Cardiac fibroblast (primary cell): ENCODE measurements at regions not wholly inside any gene's neighbourhood (a gene's known extent, or its start where the extent isn't known, plus 50 kb on each side); places are given as distances from the start of the nearest gene placed in this dataset.

Experiments
- DNase-seq, 2 donors: peaks; one replicate each; pipeline versions ENCODE4 v3.0.0 to v3.0.0-alpha.2; 2010; ENCODE audit warnings: low read depth in 2 of 2
- H3K4me3 ChIP-seq, 2 donors: replicated peaks in 1 of 2; 1 replicate in 1 of 2; 2 replicates in 1 of 2; pipeline ENCODE4 v1.5.1; 2011; ENCODE audit warnings: low read depth in 2 of 2, low read length in 2 of 2, mild to moderate bottlenecking in 2 of 2, moderate library complexity in 1 of 2
- TF ChIP-seq, protein P1 (sequence below): IDR thresholded peaks from one replicate; pipeline ENCODE4 v1.5.1; 2011; ENCODE audit warnings: low read depth, mild to moderate bottlenecking, low read length, inconsistent platforms

DNA sequence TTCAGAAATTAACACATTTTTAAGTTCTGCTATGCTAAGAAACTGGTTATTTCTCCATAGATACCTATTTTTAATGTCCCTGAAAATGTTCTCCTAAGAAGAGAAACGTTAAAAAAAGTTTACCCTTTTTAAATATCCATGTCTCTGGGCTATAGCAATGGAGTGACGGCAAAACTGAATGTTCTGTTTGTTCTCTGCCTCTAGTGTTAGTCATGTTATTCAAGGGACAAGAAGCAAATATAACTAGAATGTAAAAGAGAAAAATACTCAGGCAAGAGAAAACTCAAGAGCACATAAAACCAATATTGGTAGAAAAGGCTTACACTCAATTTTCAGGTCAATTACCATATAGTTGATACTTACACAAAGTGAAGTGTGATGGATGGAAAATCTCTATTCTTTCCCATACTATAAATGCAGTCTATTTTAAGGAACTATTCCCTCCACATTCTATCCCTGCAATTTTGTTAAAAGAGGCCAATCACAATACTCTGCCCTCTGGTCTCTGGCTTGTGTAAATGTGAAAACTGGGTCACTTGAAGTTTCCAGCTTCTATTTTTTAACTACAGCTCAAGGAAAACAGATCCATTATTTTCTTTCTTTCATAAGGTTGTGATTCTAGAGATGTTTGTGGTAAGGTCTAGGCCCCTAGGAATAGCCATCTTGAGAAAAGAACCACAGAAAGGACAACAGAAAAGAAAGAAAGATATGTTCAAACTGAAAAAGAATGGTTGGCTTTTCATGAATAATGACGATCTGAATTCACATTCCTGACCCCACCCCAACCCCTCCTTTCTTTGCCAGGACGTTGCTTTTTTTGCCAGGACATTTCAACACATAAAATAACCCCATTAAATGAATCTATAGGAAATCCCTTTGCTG is 200.3 kb upstream of the FAM83B start:
- TF ChIP-seq, protein P1, sequence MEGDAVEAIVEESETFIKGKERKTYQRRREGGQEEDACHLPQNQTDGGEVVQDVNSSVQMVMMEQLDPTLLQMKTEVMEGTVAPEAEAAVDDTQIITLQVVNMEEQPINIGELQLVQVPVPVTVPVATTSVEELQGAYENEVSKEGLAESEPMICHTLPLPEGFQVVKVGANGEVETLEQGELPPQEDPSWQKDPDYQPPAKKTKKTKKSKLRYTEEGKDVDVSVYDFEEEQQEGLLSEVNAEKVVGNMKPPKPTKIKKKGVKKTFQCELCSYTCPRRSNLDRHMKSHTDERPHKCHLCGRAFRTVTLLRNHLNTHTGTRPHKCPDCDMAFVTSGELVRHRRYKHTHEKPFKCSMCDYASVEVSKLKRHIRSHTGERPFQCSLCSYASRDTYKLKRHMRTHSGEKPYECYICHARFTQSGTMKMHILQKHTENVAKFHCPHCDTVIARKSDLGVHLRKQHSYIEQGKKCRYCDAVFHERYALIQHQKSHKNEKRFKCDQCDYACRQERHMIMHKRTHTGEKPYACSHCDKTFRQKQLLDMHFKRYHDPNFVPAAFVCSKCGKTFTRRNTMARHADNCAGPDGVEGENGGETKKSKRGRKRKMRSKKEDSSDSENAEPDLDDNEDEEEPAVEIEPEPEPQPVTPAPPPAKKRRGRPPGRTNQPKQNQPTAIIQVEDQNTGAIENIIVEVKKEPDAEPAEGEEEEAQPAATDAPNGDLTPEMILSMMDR, result no peak
- no peak overlapping the region for H3K4me3 ChIP-seq
- peak; percentile 26 to 27 for DNase-seq

DNA sequence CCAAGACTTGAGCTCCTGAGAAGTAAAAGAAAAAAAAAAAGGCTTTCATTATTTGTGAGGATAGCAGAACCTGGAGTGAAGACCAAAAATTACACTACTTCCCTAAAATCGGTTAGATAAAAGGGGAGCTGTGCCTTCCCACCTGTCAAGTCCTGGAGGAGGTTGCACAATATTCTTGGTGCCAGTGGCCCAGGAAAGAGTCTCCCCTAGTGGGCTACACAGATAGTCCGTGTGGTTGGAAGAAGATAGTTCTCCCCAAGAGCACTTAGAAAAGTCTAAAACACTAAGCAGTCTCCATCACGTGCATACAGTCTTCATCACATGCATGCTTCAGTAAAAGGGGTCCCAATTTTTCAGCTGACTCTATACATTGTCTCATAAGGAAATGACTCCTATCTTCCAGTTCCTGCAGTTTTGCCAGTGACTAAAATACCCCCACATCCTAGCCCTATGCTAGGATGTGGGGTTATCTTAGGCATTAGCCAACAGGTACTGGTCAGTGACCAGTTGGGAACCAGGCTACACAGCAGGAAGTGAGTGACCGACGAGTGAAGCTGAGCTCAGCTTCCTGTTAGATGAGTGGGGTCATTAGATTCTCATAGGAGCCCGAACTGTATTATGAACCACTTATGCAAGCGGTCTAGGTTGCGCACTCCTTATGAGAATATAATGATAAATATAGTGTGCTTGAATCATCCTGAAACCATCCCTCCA is 199.5 kb upstream of the FAM83B start:
- TF ChIP-seq, protein P1, result no peak
- H3K4me3 ChIP-seq, result no peak overlapping the region
- DNase-seq, result peak; percentile 2 to 5

DNA sequence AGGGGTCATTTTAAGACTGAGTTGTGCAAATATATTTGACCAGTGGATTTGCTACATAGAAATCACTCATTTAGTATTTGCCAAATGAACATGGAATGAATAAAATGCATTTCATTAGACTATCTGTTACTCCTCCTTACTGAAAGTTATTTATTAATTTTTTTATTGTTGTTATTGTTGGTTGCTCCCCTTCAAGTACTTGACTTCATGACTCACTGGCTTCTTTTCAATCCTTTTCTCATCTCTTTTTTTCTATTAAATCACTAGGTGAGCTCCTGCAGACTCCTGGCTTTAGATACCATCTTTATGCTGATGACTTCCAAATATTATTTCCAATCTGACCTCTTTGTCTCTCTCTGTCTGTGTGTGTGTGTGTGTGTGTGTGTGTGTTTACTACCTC is 192.2 kb upstream of the FAM83B start:
- H3K4me3 ChIP-seq, result no peak overlapping the region
- no peak for DNase-seq
- TF ChIP-seq, protein P1, result no peak

DNA sequence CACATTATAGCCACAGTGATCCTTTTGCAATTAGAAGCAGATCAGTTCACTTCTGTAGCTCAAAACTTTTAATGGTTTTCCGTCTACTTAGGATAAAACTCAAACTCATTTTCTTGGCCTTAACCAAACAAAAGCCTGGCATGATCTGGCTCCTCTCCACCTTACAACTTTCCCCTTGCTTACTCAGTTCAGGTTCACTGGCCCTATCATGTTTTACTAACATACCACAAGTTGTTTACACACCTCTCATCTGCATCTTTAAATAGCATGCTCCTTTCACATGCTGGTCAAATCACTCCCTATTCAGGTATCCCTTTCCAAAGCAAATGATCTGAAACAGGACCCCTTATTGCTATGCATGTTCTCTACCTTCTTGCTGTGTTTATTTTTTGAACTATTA is 191.4 kb upstream of the FAM83B start:
- H3K4me3 ChIP-seq, result no peak overlapping the region
- TF ChIP-seq, protein P1, result no peak
- no peak for DNase-seq

- TF ChIP-seq, protein P1, result no peak
- no peak overlapping the region for H3K4me3 ChIP-seq
- no peak for DNase-seq
Measured at GRCh38 chr6:54665278-54665677, 181.3 kb upstream of the FAM83B start.

DNA sequence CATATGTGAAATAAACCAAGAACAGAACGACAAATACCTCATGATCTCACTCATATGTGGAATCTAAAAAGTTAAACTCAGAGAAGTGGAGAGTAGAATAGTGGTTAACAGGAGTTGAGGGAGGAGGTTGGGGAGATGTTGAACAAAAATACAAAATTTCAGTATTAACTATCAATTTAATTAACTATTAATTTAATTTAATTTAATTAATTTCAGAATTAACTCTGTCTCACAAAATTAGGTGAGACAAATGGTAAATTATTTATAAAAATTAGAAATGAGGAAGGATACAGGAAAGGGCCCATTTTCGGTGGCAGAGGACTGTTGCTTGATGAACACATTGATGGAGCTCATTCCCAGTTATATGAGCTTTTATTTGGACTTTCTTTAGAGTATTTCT is 166.0 kb upstream of the FAM83B start:
- no peak for DNase-seq
- no peak overlapping the region for H3K4me3 ChIP-seq
- TF ChIP-seq, protein P1, result no peak
